ENCODE measurements at regions not wholly inside any gene's neighbourhood (a gene's known extent, or its start where the extent isn't known, plus 50 kb on each side); places are given as distances from the start of the nearest gene placed in this dataset.

DNA sequence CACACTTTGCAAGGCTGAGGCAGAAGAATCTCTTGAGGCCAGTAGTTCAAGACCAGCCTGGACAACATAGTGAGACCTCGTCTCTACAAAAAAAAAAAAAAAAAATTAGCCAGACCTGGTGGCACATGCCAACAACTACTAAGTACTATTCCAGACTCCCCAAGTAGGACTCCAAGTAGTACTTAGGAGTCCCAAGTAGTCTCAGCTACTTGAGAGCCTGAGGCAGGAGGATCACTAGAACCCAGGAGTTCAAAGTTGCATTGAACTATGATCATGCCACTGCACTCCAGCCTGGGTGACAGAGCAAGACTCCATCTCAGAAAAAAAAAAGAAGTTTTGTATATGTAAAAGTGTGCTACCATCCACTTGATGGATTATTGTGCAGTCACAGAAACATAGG is 486.6 kb downstream of the SOX2 start:
- Histone ChIP-seq H3K4me2 (ENCODE audit: low read length) (no peak overlapping the region), H3K4me3 (ENCODE audit: low read length) (no peak overlapping the region), H3K79me2 (ENCODE audit: control insufficient read depth, low read length) (no peaks in the 10 kb centered on the region), H3K36me3 (ENCODE audit: control insufficient read depth, low read length) (no peaks in the 10 kb centered on the region), H3K27me3 (ENCODE audit: control insufficient read depth, low read length) (no peaks in the 10 kb centered on the region), H3F3A (ENCODE audit: control insufficient read depth, insufficient read depth) (no peaks in the 10 kb centered on the region), H3K9me3 (ENCODE audit: control insufficient read depth, insufficient read depth, low read length) (no peaks in the 10 kb centered on the region), H3K4me1 (ENCODE audit: control insufficient read depth, low read length) (no peaks in the 10 kb centered on the region), H3K27ac (ENCODE audit: low read depth, low read length) (no peak overlapping the region), H4K20me1 (ENCODE audit: control insufficient read depth, insufficient read depth, low read depth, low read length) (no peaks in the 10 kb centered on the region), H3K9me2 (replicated peaks; ENCODE audit: control insufficient read depth, low read length) (no peaks in the 10 kb centered on the region)
- no peak for TF ChIP-seq EZH2phosphoT487 (IDR thresholded peaks at IDR 0.05; ENCODE audit: borderline replicate concordance, low read length)
- TF ChIP-seq, protein P1, sequence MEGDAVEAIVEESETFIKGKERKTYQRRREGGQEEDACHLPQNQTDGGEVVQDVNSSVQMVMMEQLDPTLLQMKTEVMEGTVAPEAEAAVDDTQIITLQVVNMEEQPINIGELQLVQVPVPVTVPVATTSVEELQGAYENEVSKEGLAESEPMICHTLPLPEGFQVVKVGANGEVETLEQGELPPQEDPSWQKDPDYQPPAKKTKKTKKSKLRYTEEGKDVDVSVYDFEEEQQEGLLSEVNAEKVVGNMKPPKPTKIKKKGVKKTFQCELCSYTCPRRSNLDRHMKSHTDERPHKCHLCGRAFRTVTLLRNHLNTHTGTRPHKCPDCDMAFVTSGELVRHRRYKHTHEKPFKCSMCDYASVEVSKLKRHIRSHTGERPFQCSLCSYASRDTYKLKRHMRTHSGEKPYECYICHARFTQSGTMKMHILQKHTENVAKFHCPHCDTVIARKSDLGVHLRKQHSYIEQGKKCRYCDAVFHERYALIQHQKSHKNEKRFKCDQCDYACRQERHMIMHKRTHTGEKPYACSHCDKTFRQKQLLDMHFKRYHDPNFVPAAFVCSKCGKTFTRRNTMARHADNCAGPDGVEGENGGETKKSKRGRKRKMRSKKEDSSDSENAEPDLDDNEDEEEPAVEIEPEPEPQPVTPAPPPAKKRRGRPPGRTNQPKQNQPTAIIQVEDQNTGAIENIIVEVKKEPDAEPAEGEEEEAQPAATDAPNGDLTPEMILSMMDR (IDR thresholded peaks at IDR 0.05; ENCODE audit: low read depth, low read length, poor library complexity, severe bottlenecking): no peak

DNA sequence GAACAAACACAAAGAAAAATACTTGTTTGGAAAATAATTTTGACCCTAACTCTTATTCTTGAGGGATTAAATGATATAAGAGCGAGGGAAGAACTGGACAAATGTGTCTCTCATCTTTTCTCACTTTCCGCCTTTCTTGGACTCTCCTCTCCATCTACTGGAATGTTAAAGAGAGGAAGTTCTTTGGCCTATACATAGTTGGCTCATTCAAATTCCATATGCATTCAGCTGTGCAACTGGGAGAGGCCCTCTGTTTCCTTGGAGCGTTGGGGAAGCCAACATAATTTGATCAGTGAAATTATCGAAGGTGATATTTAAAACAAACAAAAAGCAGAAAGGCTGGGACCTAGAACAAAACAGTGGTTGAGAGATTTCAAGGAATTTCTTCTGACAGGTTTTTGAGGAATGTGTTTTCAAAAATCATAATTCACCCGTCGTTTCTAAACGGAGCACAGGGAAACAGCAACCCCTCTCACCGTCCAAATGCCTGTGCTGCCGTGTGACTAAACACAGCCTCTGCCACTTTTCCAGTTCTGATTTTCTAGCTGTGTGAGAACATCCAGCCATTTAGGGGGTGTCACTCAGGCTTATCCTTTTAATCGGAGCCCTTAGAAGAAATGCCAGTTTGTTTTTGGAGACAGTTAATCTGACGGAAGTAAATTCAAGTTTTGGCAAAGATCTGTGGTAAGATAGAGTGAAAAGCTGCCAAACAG is 489.9 kb downstream of the SOX2 start:
- Histone ChIP-seq H3K36me3 (ENCODE audit: control insufficient read depth, low read length) (no peaks in the 10 kb centered on the region), H4K20me1 (ENCODE audit: control insufficient read depth, insufficient read depth, low read depth, low read length) (no peaks in the 10 kb centered on the region), H3K9me2 (replicated peaks; ENCODE audit: control insufficient read depth, low read length) (no peaks in the 10 kb centered on the region), H3K9me3 (ENCODE audit: control insufficient read depth, insufficient read depth, low read length) (no peaks in the 10 kb centered on the region), H3K79me2 (ENCODE audit: control insufficient read depth, low read length) (no peaks in the 10 kb centered on the region), H3K4me3 (ENCODE audit: low read length) (no peak overlapping the region), H3F3A (ENCODE audit: control insufficient read depth, insufficient read depth) (no peaks in the 10 kb centered on the region), H3K27ac (ENCODE audit: low read depth, low read length) (no peak overlapping the region), H3K4me1 (ENCODE audit: control insufficient read depth, low read length) (no peaks in the 10 kb centered on the region), H3K27me3 (ENCODE audit: control insufficient read depth, low read length) (no peaks in the 10 kb centered on the region), H3K4me2 (ENCODE audit: low read length) (no peak overlapping the region)
- TF ChIP-seq, protein P1 (IDR thresholded peaks at IDR 0.05; ENCODE audit: low read depth, low read length, poor library complexity, severe bottlenecking): no peak
- no peak for TF ChIP-seq EZH2phosphoT487 (IDR thresholded peaks at IDR 0.05; ENCODE audit: borderline replicate concordance, low read length)

DNA sequence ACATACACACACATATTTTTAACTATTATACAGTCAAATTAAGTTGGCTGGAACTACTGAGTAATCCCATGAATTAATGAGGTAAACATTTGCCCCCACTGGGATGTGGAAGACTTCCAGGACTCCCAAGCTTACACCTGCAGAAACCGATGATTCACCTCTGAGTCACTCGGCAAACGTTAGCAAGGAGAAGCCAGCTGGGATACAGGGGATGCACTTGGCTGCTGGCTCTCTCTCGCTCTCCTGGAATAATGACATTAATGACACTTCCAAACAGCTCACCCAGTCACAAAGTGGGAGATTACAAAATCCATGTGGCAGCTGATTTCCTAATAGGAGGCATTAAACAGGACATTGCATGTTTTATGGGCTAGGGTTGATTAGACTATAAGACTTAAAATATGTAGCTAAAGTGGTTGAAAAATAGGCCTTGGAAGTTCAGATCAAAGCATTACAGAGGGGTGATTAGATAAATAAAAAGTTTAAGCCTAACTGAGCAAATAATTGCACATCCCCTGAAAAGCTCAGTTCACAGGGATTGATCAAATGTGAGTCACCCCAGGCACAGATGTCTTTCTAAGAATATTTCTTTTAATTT is 500.9 kb downstream of the SOX2 start:
- H3K27ac ChIP-seq (ENCODE audit: low read depth, low read length): no peak overlapping the region
- H3K36me3 ChIP-seq (ENCODE audit: control insufficient read depth, low read length): no peaks in the 10 kb centered on the region
- H3K4me2 ChIP-seq (ENCODE audit: low read length): no peak overlapping the region
- no peaks in the 10 kb centered on the region for H3K9me3 ChIP-seq (ENCODE audit: control insufficient read depth, insufficient read depth, low read length)
- no peaks in the 10 kb centered on the region for H3K4me1 ChIP-seq (ENCODE audit: control insufficient read depth, low read length)
- no peaks in the 10 kb centered on the region for H3K79me2 ChIP-seq (ENCODE audit: control insufficient read depth, low read length)
- no peaks in the 10 kb centered on the region for H4K20me1 ChIP-seq (ENCODE audit: control insufficient read depth, insufficient read depth, low read depth, low read length)
- TF ChIP-seq EZH2phosphoT487 (IDR thresholded peaks at IDR 0.05; ENCODE audit: borderline replicate concordance, low read length): no peak
- TF ChIP-seq, protein P1 (IDR thresholded peaks at IDR 0.05; ENCODE audit: low read depth, low read length, poor library complexity, severe bottlenecking): no peak
- no peaks in the 10 kb centered on the region for H3K9me2 ChIP-seq (replicated peaks; ENCODE audit: control insufficient read depth, low read length)
- no peaks in the 10 kb centered on the region for H3K27me3 ChIP-seq (ENCODE audit: control insufficient read depth, low read length)
- H3F3A ChIP-seq (ENCODE audit: control insufficient read depth, insufficient read depth): no peaks in the 10 kb centered on the region
- H3K4me3 ChIP-seq (ENCODE audit: low read length): no peak overlapping the region
